NOMO-1 treated with dmso at 0.1 percent for 144 hours (cell line): ENCODE measurements at regions not wholly inside any gene's neighbourhood (a gene's known extent, or its start where the extent isn't known, plus 50 kb on each side); places are given as distances from the start of the nearest gene placed in this dataset.

Experiments
- DNase-seq: peaks from one replicate; lab custom pipeline; 2025; ENCODE audit not compliant: unreplicated experiment; lab: John Stamatoyannopoulos, UW

DNA sequence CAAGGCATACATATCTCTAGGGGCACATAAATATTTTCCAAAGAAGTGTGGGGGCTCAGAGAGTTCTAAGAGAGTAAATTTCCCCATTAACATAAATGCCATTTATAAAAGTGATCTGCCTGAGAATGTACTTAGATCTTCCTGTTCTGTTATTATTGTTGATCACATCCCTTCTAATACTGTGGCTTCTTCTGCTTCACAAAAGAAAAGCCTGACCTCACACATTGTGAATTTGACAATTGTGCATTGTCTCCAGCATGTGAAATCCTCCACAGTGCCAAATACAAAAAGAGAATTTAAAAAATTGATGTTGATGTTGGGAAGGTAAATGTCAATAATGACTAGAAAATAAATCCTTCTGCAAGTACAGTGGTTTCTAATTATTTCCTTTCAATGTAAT lies 330.5 kb upstream of the LRIG3 start:
- no peak for DNase-seq

DNA sequence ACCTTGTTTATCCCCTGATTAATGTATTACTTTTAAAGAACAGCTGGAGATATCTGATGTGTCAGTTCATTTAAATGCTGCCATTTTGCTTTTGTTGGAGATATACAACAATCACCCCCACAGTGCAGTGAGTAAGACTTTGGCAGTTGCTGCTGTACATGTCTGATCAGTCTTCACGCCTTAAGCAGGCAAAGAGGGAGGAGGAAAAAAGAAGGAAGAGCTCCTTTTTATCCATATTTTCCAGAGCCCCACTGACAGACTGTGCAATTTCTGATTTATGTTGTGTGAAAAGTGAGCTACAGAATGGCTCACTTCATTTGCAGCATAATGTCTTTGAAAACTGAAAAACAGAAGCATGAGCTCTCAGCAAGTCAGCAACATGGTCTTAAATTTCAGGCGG lies 319.7 kb upstream of the LRIG3 start:
- no peak for DNase-seq

DNA sequence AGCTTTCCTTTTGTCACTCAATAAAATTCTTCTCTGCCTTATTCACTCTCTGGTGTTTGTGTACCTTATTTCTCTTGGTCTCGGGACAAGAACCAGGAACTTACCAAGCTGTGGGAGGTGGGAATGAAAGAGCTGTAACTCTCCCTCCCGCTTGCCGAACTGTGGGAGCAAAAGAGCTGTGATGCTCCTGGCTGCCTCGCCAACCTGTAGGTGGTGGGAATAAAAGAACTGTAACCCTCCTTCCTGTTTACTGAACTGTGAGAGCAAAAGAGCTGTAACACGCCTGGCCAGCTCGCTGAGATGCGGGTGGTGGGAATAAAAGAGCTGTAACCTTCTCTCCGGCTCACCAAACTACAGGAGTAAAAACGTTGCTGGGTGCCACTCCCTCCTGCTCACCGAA lies 314.1 kb upstream of the LRIG3 start:
- DNase-seq, result no peak

DNA sequence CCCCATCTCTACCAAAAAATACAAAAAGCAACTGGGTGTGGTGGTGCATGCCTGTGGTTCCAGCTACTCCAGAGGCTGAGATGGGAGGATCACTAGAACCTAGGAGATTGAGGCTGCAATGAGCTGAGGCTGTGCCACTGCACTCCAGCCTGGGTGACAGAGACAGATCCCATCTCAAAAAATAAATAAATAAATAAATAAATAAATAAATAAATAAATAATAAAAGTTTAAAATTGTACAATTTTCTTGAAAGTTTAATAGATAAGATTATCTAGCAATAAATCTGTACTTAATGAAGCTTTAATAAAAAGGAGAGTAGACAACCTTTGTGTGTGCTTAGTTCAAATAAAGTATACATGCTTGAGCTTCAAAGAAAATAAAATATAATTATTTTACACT lies 310.0 kb upstream of the LRIG3 start:
- DNase-seq, result no peak

DNA sequence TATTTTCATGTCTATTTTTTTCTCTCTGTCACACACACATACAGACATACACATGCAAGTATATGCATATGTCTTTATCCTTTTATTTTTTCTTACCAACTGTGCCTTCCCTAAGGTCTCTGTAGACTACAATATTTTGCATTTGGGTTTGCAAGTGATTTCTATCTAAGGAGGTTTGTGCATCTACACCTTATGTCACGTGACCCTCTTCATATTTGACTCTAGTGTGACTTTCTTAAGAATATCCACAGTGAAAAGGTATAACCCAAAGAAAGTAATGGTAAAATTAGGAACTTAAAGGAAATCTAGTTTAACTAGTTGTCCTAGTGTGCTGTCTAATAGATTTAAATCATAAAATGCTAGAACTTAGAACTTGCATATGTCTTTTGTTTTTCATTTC lies 298.8 kb upstream of the LRIG3 start:
- no peak for DNase-seq

DNA sequence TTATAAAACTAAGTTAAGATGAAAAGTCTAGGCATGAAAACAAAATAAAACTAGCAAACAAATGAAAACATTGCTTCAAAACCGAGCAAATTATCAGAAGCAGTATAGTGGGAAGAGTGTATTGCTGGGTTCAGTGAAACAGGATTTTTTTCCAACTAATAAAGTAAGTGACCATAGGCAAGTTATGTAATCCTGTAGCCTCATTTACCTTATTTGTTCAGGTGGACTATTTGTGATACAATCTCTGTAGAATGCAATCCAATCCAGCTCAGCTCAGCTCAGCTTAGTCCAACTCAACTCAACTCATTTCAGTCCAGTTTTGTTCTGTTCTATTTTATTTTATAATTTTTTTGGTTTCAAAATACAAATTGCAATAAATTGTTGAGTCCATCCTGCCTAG lies 276.7 kb upstream of the LRIG3 start:
- DNase-seq, result no peak

DNA sequence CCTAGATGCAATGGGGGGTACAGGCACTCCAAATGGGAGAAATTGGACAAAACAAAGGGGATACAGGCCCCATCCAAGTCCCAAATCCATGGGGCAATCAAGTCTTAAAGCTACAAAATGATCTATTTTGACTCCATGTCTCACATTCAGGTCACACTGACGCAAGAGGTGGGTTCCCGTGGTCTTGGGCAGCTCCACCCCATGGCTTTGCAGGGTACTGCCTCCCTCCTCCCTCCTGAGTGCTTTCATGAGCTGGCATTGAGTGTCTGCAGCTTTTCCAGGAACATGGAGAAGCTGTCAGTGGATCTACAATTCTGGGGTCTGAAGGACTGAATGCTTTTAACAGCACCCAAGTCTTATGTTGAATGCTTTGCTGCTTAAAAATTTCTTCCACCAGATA lies 274.5 kb upstream of the LRIG3 start:
- no peak for DNase-seq

DNA sequence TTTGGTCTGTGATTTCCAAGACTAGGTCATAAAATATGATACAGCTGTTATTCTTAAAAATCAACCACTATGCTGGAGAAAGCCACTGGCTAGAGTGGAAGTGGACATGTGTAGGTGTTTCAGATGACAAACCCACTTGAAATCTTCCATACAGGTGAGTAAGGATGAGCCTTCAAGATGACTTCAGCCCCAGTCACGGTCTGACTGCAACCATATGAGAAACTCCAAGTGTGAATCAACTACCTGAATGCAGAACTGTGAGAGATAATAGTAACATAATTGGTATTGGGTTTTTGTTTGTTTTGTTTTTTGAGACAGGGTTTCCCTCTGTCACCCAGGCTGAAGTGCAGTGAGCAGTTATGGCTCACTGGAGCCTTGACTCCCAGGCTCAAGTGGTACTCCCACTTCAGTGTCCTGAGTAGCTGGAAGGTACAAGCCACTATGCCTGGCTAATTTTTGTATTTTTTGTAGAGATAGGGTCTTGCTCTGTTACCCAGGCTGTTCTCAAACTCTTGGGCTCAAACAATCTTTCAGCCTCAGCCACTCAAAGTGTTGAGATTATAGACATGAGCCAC lies 273.3 kb upstream of the LRIG3 start:
- DNase-seq, result no peak

DNA sequence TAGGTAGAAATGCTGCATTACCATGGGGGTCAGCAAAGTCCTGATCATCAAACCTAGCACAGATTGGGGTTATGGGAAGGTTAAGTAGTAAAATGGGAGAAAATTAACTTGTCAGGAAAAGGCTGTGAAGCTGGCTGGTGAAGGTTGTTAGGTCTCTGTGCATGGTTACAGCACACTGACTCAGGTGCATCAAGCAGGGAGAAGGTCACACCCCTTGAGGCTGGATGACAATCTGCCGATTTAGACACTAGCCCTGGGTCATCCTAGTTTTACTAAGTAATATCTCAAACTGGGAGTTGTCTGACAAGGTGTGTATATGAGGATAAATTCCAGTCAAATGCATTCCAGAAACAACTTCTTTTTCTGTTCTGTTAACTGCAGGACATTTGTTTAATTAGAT lies 271.1 kb upstream of the LRIG3 start:
- DNase-seq, result no peak

DNA sequence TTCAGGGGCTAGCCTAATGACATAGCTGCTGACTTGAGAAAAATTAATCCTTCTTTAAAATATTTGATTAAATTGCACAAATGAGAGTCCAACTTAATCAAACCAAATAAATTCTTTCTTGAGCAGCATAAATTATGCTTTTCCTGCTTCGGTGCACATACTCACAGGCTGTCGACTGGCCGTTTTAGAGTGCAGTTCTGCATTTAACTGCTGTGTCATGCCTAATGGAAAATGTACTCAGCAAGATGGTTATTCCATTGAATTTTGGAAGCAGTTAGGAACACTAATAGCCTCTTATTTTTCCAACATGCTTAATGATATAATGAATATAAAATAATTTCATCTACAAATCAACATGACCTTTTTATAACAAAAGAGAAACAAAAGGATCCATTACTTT lies 266.1 kb upstream of the LRIG3 start:
- no peak for DNase-seq

DNA sequence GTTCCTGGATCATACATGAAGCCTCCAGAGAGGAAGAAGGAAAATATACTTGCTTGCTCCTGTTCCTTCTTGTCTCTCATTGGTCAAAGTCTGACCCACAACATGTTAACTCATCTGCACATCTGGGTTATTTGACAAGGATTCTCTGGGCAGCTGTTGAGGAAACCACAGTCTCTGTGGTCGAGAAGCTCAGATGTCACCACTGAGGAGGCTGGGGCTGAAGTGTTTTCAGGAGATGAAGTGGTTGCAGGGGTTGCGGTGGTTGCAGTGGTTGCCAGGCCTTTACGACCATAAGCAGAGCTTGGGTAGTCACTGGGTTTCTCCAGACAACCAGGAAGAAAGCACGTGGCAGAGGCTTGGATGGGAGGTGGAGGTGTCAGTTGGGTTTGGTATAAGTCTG lies 265.0 kb upstream of the LRIG3 start:
- DNase-seq, result no peak

DNA sequence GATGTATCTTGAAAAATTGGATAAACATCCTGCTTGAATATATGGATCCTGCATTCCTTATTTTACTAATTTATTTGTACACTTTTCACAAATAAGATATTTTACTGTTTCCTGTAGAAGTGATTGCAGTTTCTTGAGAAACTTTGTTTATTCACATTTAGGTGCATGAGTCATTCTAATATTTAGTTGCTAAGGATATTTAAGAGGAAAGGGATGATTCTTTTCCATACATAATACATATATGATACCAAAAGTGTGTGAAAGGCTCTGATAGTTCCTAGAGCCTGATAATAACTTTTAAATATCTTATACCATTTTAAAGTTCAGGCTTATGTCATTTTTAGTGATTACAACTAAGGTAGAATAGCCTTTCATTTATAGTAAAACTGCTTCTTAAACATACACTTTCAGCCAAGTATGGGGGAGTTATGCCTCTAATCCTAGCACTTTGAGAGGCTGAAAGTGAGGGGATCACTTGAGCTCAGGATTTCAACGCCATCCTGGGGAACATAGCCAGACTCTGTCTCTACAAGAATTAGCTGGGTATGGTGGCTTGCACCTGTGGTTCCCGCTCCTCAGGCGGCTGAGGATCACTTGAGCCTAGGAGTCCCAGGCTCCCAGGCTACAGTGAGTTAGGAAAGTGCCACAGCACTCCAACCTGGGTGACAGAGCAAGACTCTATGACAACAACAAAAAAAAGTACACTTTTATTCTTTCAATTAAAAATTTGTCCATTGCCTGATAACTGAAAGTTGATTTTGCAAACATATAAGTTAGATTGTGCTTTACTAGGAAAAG lies 262.6 kb upstream of the LRIG3 start:
- no peak for DNase-seq

DNA sequence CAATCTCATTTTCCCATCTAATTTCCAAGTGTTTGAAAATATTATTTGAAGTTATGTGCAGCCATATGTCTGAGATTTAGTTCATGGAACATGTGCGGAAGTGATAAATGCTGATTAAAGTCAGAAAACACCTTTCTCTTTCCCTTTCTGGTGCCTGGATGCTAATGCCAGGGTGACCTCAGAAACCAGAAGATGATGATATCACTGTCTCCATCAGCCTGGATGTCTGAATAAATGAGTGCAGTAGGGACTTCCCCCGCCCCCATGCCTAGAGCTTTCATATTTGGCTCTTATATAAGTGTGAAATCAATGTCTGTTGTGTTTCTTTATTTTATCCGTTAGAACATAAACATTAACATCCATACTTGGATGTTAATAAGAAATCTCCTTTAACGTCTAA lies 261.9 kb upstream of the LRIG3 start:
- DNase-seq, result no peak

DNA sequence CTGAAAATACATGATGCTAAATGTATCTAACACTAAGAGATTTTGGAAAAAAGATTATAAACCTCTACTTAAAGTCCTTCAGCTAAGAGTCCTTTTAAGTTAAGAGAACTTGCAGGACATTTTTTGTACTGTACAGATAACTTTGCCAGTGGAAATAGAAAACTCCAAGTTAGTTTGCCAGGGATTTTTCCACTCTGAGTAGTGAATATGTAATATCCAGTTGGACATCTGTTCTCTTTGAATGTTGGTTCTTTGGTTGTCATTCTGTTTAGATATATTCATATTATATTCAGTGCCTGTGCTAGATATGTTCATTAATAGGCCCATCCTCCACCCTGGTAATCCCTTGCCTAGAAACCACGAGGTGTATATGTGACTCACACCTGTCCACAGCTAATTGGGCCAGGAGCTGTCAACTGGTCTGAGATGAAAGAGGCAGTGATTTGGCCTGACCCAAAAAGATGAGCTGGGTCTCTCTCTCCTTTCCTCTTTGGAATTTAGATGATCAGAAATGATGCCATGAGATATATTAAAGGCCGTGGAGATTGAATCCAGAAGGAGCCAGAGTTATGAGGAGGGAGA lies 261.0 kb upstream of the LRIG3 start:
- DNase-seq, result no peak

DNA sequence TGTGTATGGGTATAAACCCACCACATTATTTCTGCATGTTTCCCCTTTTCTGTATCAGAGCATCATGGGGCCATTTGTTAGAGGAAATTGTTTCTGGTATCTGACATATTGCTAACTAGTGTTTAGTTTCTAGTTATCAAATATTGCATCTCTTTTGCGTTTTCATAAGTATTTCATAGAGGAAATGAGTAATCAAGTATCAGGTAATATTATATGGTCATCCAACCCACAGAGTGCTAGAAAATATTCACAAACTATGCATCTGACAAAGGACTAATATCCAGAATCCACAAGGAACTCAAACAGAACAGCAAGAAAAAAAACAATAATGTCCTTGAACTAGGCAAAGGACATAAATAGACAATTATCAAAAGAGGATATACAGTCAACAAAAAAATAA lies 258.9 kb upstream of the LRIG3 start:
- no peak for DNase-seq

DNA sequence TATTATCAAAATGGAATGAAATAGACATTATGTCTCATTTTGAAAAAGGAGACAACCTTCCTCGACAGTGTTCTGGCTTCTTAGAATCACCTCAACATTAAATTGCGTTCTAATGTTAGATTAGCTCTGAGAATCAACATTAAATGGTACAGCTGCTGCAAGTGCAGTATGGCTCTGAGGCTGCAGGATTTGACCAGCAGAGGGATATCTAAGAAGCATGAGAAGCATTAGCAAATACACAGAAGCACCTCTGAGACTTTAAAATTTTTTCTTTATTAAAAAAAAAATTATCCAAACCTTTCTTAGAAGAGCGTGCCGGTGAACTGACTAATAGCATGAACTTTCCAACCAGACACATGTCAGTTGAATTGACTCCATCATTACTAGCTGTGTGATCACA lies 253.4 kb upstream of the LRIG3 start:
- no peak for DNase-seq

DNA sequence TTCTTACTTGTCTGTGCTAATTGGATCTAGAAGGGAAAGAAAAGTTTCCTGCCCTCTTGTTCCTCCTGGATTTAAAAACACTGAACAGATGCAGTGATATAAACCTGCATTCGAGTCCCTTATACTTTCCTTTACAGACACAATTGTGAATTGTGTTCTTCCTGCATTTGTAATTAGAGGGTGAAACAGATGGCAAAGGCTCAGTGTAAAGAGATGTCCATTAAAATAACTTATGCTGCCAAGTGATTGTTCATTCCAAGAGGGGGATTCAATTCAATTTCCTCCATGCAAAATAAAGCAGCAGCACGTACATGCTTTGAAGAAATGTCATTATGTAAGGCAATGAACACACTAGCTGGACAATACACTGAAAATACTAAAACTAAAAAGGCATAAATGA lies 248.3 kb upstream of the LRIG3 start:
- no peak for DNase-seq

DNA sequence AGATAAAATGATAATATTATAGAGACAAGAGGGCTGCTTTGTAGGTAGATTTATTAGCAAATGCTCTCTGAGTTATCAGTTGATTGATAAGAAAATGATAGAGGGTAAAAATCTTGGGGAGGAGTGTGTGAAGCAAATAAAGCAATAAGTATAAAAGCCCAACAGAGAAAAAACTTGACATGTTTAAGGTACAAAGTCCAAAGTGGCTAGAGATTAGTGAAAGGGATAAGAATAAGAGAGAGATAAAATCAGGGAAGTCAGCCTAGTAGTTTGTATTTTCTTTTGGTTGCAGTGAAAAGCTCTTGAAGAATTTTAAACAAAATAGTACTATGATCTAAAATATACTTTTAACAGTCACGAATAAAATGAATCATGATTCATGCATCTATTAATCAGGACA lies 246.2 kb upstream of the LRIG3 start:
- DNase-seq, result no peak

DNA sequence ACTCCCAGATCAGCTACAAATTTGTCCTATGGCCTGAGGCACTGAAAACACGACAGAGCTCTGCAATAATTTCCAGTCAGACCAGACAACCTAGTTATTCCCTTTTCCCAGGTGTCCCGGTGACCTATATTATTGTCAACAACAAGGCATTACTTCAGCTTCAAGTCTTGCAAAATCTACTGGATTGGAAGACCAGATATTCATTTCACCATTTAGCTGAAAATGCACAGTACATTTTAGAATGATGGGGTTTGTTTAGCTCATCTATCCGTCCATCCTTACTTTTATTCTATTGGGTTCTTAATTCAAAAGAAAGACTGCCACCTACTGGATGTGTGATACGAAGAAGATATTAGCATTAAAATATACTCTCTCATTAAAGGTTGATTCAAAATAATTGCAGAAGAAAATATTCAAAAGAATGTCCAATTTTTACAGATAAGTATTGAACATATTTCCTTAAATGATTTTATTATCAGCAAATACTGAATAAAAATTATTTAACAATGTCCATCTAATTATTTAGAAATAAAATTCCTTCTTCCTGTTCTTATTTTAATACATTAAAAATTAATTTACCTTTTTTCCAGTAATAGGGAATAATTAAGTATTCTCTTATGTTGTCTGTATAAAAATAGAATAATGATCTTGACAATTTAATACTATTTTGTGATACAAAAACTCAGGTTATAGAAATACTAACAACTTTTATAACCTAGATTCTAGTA lies 244.9 kb upstream of the LRIG3 start:
- no peak for DNase-seq

DNA sequence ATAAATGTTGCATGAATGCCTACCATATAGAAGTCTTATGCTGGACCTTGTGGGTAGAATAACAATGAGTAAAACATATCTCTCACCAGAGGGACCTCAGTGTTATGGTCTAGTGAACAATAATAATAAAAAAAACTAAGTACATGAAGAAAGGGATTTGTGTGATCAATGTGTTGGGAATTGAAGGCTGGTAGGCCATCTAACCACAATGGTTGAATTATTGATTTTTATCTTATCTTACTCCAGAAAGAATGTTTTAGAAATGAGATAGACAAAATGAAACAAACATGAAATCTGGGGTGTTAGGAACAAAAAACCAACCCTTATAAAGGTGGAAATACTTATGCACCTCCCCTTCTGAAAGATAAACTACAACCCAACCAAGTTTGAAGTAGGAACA lies 243.9 kb upstream of the LRIG3 start:
- DNase-seq, result no peak

DNA sequence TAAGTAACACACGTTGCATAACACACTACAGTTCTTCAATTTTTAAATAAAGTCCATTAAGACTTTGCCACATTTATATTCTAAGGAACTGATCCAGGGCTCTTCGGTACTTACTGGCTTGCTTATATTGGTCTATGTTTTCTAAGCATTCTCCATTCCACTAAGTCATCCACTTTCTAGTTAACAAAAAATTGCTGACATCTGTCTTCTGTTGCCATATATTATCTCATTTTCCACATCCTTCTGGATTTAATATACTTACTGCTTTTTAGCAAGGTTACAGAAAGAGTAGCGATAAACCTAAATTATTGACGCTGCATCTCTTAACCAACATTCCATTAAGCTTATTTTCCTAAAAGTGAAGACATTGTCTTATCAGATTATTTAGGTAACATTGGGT lies 238.4 kb upstream of the LRIG3 start:
- DNase-seq, result no peak

DNA sequence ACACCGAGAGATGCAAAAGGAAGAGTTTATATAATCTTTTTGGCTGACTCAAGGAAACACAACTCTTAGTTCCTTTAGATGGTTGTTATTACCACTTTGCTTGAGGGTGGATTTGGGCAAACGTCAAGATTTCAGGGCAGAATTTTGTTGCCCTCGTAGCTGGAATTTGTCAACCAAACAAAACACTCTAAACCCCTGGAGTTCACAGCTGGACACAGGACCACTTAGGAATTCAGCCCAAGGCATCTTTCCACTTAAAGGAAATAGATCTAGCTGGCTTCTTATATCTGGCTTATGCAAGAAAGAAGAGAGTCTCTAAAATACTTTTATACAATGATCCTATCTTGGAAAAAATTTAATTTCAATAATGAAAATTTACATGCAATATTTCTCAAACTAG lies 237.8 kb upstream of the LRIG3 start:
- DNase-seq, result no peak
